ENCODE measurements at regions not wholly inside any gene's neighbourhood (a gene's known extent, or its start where the extent isn't known, plus 50 kb on each side); places are given as distances from the start of the nearest gene placed in this dataset.
A peak's percentile ranks its signal among the peaks of the same experiment; 100 is the strongest.

- H3K9me3 Mint-ChIP-seq: no peaks in the 10 kb centered on the region
- H3K36me3 Mint-ChIP-seq (ENCODE audit: low read depth): no peaks in the 10 kb centered on the region
Measured at GRCh38 chr10:121079226-121079625, 228.1 kb downstream of the WDR11 start.

GRCh38 chr10:121080281-121080891, 229.2 kb downstream of the WDR11 start:
- TF ChIP-seq CTCF (IDR thresholded peaks at IDR 0.05; ENCODE audit: unreplicated experiment in 3 of 3): no peak
- H3K4me1 Mint-ChIP-seq: peaks cover 44% of the 10 kb centered on the region
- H3K36me3 Mint-ChIP-seq (ENCODE audit: low read depth): no peaks in the 10 kb centered on the region
- peaks cover 52% of the 10 kb centered on the region for H3K27me3 Mint-ChIP-seq (ENCODE audit: low read depth)
- no peak overlapping the region for H3K4me3 Mint-ChIP-seq
- H3K27ac Mint-ChIP-seq: peak overlapping the region; percentile 41 to 75 (median 73)
- H3K9me3 Mint-ChIP-seq: no peaks in the 10 kb centered on the region

More at GRCh38 chr10:121079226-121079625, 228.1 kb downstream of the WDR11 start:
- H3K4me3 Mint-ChIP-seq: no peak overlapping the region
- H3K27me3 Mint-ChIP-seq (ENCODE audit: low read depth): peaks cover 42% of the 10 kb centered on the region
- TF ChIP-seq CTCF (IDR thresholded peaks at IDR 0.05; ENCODE audit: unreplicated experiment in 3 of 3): no peak
- peaks cover 44% of the 10 kb centered on the region for H3K4me1 Mint-ChIP-seq
- peak overlapping the region in 2 of 3 experiments; percentile 9 to 15 for H3K27ac Mint-ChIP-seq

GRCh38 chr10:121081306-121081705, 230.1 kb downstream of the WDR11 start:
- peaks cover 44% of the 10 kb centered on the region for H3K4me1 Mint-ChIP-seq
- TF ChIP-seq CTCF (IDR thresholded peaks at IDR 0.05; ENCODE audit: unreplicated experiment in 3 of 3): no peak
- H3K36me3 Mint-ChIP-seq (ENCODE audit: low read depth): no peaks in the 10 kb centered on the region
- H3K9me3 Mint-ChIP-seq: no peaks in the 10 kb centered on the region
- no peak overlapping the region for H3K4me3 Mint-ChIP-seq
- H3K27ac Mint-ChIP-seq: no peak overlapping the region
- H3K27me3 Mint-ChIP-seq (ENCODE audit: low read depth): peaks cover 58% of the 10 kb centered on the region

- H3K9me3 Mint-ChIP-seq: no peaks in the 10 kb centered on the region
- TF ChIP-seq CTCF (IDR thresholded peaks at IDR 0.05; ENCODE audit: unreplicated experiment in 3 of 3): no peak
- H3K27ac Mint-ChIP-seq: no peak overlapping the region
- H3K4me1 Mint-ChIP-seq: peaks cover 42% of the 10 kb centered on the region
- H3K4me3 Mint-ChIP-seq: no peak overlapping the region
- peaks cover 60% of the 10 kb centered on the region for H3K27me3 Mint-ChIP-seq (ENCODE audit: low read depth)
- no peaks in the 10 kb centered on the region for H3K36me3 Mint-ChIP-seq (ENCODE audit: low read depth)
Measured at GRCh38 chr10:121082984-121083383, 231.8 kb downstream of the WDR11 start.

- TF ChIP-seq CTCF (IDR thresholded peaks at IDR 0.05; ENCODE audit: unreplicated experiment in 3 of 3): no peak
Measured at GRCh38 chr10:121084016-121084674, 233.0 kb downstream of the WDR11 start.

GRCh38 chr10:121084675-121085070, 233.5 kb downstream of the WDR11 start:
- H3K4me1 Mint-ChIP-seq: peaks cover 25% of the 10 kb centered on the region
- peaks cover 60% of the 10 kb centered on the region for H3K27me3 Mint-ChIP-seq (ENCODE audit: low read depth)
- H3K4me3 Mint-ChIP-seq: no peak overlapping the region
- no peaks in the 10 kb centered on the region for H3K9me3 Mint-ChIP-seq
- no peaks in the 10 kb centered on the region for H3K36me3 Mint-ChIP-seq (ENCODE audit: low read depth)
- peak overlapping the region in 1 of 3 experiments; percentile 26 for H3K27ac Mint-ChIP-seq
- no peak for TF ChIP-seq CTCF (IDR thresholded peaks at IDR 0.05; ENCODE audit: unreplicated experiment in 3 of 3)

More at GRCh38 chr10:121084016-121084674, 233.0 kb downstream of the WDR11 start:
- H3K4me3 Mint-ChIP-seq: no peak overlapping the region
- H3K4me1 Mint-ChIP-seq: peaks cover 31% of the 10 kb centered on the region
- no peaks in the 10 kb centered on the region for H3K9me3 Mint-ChIP-seq
- H3K27me3 Mint-ChIP-seq (ENCODE audit: low read depth): peaks cover 56% of the 10 kb centered on the region
- H3K27ac Mint-ChIP-seq: peak overlapping the region in 1 of 3 experiments; percentile 26
- no peaks in the 10 kb centered on the region for H3K36me3 Mint-ChIP-seq (ENCODE audit: low read depth)

Measured in nephron (organoid).